Smooth muscle cell of the brain vasculature (primary cell): ENCODE measurements at regions not wholly inside any gene's neighbourhood (a gene's known extent, or its start where the extent isn't known, plus 50 kb on each side); places are given as distances from the start of the nearest gene placed in this dataset.

Experiments
- DNase-seq: peaks from one replicate; pipeline ENCODE4 v3.0.0-alpha.2; 2012; ENCODE audit warnings: low read depth, low spot score

GRCh38 chr17:69762359-69762758 is 312.7 kb upstream of the KCNJ16 start:
- DNase-seq: no peak

GRCh38 chr17:69762766-69763165 is 312.3 kb upstream of the KCNJ16 start:
- DNase-seq: no peak

- peak; percentile 21 for DNase-seq
These were observed 311.5 kb upstream of the KCNJ16 start for GRCh38 chr17:69763503-69763902.

GRCh38 chr17:69764146-69764545 is 310.9 kb upstream of the KCNJ16 start:
- DNase-seq: no peak

- DNase-seq: no peak
These were observed 306.0 kb upstream of the KCNJ16 start for GRCh38 chr17:69769050-69769449.

DNA sequence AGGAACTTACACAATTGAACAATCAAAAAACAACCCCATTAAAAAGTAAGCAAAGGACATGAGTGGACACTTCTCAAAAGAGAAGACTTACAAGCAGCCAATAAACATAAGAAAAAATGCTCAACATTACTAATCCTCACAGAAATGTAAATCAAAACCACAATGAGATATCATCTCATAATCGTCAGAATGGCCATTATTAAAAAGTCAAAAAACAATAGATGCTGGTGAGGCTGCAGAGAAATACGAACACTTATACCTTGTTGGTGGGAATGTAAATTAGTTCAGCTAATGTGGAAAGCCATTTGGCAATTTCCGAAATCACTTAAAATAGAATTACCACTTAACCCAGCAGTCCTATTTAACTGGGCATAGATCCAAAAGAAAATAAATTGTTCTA is 301.9 kb upstream of the KCNJ16 start:
- DNase-seq: no peak

- DNase-seq: peak; percentile 51
These were observed 295.4 kb upstream of the KCNJ16 start for GRCh38 chr17:69779378-69780214.

GRCh38 chr17:69783865-69784264 is 291.2 kb upstream of the KCNJ16 start:
- no peak for DNase-seq

- DNase-seq: no peak
These were observed 286.1 kb upstream of the KCNJ16 start for GRCh38 chr17:69788957-69789356.

GRCh38 chr17:69796078-69796477 is 278.9 kb upstream of the KCNJ16 start:
- DNase-seq: no peak

- DNase-seq: no peak
These were observed 274.2 kb upstream of the KCNJ16 start for GRCh38 chr17:69800870-69801269.

- no peak for DNase-seq
These were observed 273.7 kb upstream of the KCNJ16 start for GRCh38 chr17:69801368-69801767.

GRCh38 chr17:69802045-69802740 is 272.8 kb upstream of the KCNJ16 start:
- no peak for DNase-seq

GRCh38 chr17:69809331-69809730 is 265.7 kb upstream of the KCNJ16 start:
- DNase-seq: no peak

DNA sequence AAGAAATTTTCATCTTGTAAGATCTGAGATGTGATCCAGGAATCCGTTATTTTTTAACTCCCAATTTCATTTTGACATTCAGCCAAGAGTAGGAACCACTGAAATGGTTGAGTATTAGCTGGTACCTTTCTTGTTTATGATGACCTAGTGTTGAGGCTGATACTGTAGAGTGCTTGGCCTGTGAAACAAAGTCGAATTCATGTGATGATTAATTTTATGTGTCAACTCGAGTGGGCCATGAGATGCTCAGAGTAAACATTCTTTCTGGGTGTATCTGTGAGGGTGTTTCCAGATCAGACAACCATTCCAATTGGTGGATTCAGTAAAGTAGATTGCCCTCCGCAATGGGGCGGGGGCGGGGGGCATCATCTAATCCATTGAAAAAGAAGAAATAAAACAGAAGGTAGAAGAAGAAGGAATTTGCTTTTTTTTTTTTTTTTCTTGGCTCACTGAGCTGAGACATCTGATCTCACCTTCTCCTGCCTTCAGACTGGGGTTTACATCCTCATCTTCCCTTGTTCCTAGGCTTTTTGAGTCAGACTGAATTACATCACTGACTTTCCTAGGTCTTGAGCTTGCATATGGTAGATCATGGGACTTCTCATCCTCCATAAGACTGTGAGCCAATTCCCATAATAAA is 264.6 kb upstream of the KCNJ16 start:
- DNase-seq: no peak

DNA sequence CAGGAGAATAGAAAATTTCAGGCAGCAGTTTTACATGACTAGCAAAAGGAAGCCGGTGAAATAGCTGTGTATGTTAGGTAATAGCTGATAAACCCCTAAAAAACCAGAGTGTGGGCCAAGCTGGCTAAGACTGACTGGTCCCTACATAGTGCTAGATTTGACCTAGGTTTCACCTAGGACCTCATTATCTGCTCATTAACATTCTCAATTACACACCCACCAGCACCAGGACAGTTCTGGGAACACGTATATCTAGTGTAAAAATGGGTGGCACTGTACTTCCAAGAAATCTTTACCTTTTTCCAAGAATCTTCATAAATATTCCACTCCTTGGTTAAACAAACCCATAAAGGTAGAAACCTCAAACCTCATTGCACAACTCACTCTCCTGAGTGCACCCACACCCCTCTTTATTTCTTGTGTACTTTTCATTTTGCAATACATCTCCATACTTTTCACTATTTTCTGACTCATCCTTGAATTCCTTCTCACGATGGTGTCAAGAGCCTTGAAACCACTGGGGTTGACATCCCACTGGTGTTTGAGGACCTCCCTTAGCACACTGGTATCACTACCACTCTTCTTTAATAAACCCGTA is 262.7 kb upstream of the KCNJ16 start:
- no peak for DNase-seq

- DNase-seq: no peak
These were observed 261.0 kb upstream of the KCNJ16 start for GRCh38 chr17:69814031-69814430.

DNA sequence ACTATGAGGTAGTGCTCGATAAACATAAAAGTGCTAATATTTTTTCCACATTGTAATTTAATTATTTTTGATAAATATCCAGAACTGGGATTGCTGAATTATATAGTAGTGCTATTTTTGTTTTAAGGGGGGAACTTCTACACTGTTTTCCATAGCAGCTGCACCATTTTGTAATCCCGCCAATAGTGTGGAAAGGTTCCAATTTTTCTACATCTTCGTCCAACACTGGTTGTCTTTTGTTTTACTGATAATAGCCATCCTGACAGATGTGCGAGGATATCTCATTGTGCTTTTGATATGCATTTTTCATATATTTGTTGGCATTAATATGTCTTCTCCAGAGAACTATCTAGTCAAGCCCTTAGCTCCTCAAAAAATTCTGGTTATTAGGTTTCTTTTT is 259.6 kb upstream of the KCNJ16 start:
- DNase-seq: no peak

- no peak for DNase-seq
These were observed 256.6 kb upstream of the KCNJ16 start for GRCh38 chr17:69818467-69818866.

GRCh38 chr17:69819316-69820087 is 255.5 kb upstream of the KCNJ16 start:
- DNase-seq: no peak

- no peak for DNase-seq
These were observed 254.1 kb upstream of the KCNJ16 start for GRCh38 chr17:69820876-69821473.
